ENCODE measurements at regions not wholly inside any gene's neighbourhood (a gene's known extent, or its start where the extent isn't known, plus 50 kb on each side); places are given as distances from the start of the nearest gene placed in this dataset.

- no peak for ATAC-seq
- H3K27ac ChIP-seq, result peak overlapping the region in 2 of 4 donors; percentile 47 to 57
- intact Hi-C loops (cut with DNase I; ENCODE audit: low total_unique reads), result no loop called here
These were observed 104.7 kb upstream of the CHST15 start for GRCh38 chr10:124198125-124198501.

GRCh38 chr10:124197371-124198124, 104.2 kb upstream of the CHST15 start:
- Histone ChIP-seq H3K4me1 (peaks cover 5 to 12% of the 10 kb centered on the region in 2 donors), H3K27me3 (no peaks in the 10 kb centered on the region), H3K4me3 (no peak overlapping the region), H3K27ac (peak overlapping the region; percentile 37 to 61 (median 52)), H3K9me3 (no peaks in the 10 kb centered on the region), H3K36me3 (no peaks in the 10 kb centered on the region)
- ATAC-seq (peak; percentile 73 to 92), DNase-seq (peak; percentile 32 to 42)
- in situ Hi-C loops (cut with MboI; ENCODE audit: low sequenced_read_pairs in 4 of 4), result no loop called here
- intact Hi-C loops (cut with DNase I; ENCODE audit: low total_unique reads), result no loop called here
- TF ChIP-seq POLR2A (IDR thresholded peaks at IDR 0.05) (no peak), CTCF (IDR thresholded peaks at IDR 0.05 in 4 of 5, conservative IDR thresholded peaks at IDR 0.05 in 1 of 5) (no peak)

More at GRCh38 chr10:124198125-124198501, 104.7 kb upstream of the CHST15 start:
- no peaks in the 10 kb centered on the region for H3K36me3 ChIP-seq
- no peaks in the 10 kb centered on the region for H3K9me3 ChIP-seq
- TF ChIP-seq CTCF (IDR thresholded peaks at IDR 0.05 in 4 of 5, conservative IDR thresholded peaks at IDR 0.05 in 1 of 5) (no peak), POLR2A (IDR thresholded peaks at IDR 0.05) (no peak)
- no peak for DNase-seq
- in situ Hi-C loops (cut with MboI; ENCODE audit: low sequenced_read_pairs in 4 of 4), result no loop called here
- no peak overlapping the region for H3K4me3 ChIP-seq
- peaks cover 5 to 12% of the 10 kb centered on the region in 2 donors for H3K4me1 ChIP-seq
- no peaks in the 10 kb centered on the region for H3K27me3 ChIP-seq

- H3K27ac ChIP-seq, result peak overlapping the region; percentile 37 to 61 (median 52)
- no peaks in the 10 kb centered on the region for H3K36me3 ChIP-seq
- peaks cover 5 to 12% of the 10 kb centered on the region in 2 donors for H3K4me1 ChIP-seq
- TF ChIP-seq CTCF (IDR thresholded peaks at IDR 0.05 in 4 of 5, conservative IDR thresholded peaks at IDR 0.05 in 1 of 5), result no peak
- DNase-seq (no peak), ATAC-seq (no peak)
- in situ Hi-C loops (cut with MboI; ENCODE audit: low sequenced_read_pairs in 4 of 4), result no loop called here
- no peaks in the 10 kb centered on the region for H3K27me3 ChIP-seq
- intact Hi-C loops (cut with DNase I; ENCODE audit: low total_unique reads), result no loop called here
- no peaks in the 10 kb centered on the region for H3K9me3 ChIP-seq
- no peak overlapping the region for H3K4me3 ChIP-seq
These were observed 103.3 kb upstream of the CHST15 start for GRCh38 chr10:124196659-124197058.

DNA sequence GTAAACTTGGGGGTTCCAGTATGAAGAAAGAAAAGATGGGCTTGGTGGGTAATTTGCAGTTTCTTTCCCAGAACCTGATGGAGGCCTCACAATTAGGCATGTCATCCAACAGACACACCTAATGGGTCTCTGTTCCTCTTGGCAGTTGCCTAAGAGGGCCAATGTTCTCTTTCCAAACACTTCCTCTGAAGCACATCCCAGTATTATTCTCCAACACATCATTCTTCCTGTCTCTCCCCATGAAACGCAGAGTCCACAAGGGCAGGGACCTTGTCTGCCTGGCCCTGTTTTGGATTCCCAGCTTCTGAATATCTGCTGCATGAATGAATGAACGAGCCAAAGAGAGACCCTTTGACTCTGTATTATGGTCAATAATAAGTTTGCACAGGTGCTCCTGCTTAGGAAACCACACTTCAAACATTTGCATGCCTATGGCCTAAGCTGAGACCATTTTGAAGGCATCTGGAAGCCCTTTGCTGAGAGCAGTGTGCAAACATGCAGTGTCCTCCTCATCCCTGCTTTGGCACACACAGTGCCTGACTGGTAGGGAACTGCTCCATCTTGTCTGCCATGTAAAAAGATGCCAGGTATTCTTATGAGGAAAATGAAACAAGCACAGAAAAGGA, 100.9 kb upstream of the CHST15 start:
- peaks cover 5 to 12% of the 10 kb centered on the region in 2 donors for H3K4me1 ChIP-seq
- no peaks in the 10 kb centered on the region for H3K9me3 ChIP-seq
- no peak for DNase-seq
- intact Hi-C loops (cut with DNase I; ENCODE audit: low total_unique reads) (no loop called here), in situ Hi-C loops (cut with MboI; ENCODE audit: low sequenced_read_pairs in 4 of 4) (no loop called here)
- H3K36me3 ChIP-seq, result no peaks in the 10 kb centered on the region
- no peaks in the 10 kb centered on the region for H3K27me3 ChIP-seq
- H3K27ac ChIP-seq, result no peak overlapping the region
- ATAC-seq, result no peak
- TF ChIP-seq CTCF (IDR thresholded peaks at IDR 0.05 in 4 of 5, conservative IDR thresholded peaks at IDR 0.05 in 1 of 5) (no peak), POLR2A (IDR thresholded peaks at IDR 0.05) (no peak)
- H3K4me3 ChIP-seq, result no peak overlapping the region

Data from gastrocnemius medialis (tissue), 4 donors.